ACC112 (cell line): ENCODE measurements at regions not wholly inside any gene's neighbourhood (a gene's known extent, or its start where the extent isn't known, plus 50 kb on each side); places are given as distances from the start of the nearest gene placed in this dataset.
"Not testable (repeated sequence)": the region's sequence is repeated elsewhere in the genome, so short reads cannot be mapped to it uniquely, and the experiment has no call there.

ENCODE experiments used
- H2AFZ ChIP-seq: fragments of 200-600 bp; sonication (generic); one replicate; pipeline ENCODE4 v1.6.0; 2017; ENCODE audit warnings: antibody characterized with exemption, low read length; ENCODE audit not compliant: unreplicated experiment
- H3K27ac ChIP-seq: fragments of 200-600 bp; sonication (generic); 2 replicates; pipeline ENCODE4 v1.5.1; 2014; ENCODE audit warnings: low read depth, mild to moderate bottlenecking, antibody characterized with exemption, low read length, moderate library complexity
- H3K27me3 ChIP-seq: fragments of 200-600 bp; sonication (generic); 2 replicates; pipeline ENCODE4 v1.6.1; 2014; ENCODE audit warnings: mild to moderate bottlenecking, antibody characterized with exemption, low read length, moderate library complexity, mixed read lengths; ENCODE audit not compliant: insufficient read depth
- H3K36me3 ChIP-seq: fragments of 200-600 bp; sonication (generic); 2 replicates; pipeline ENCODE4 v1.6.1; 2016; ENCODE audit warnings: mild to moderate bottlenecking, antibody characterized with exemption, low read length, moderate library complexity, mixed read lengths; ENCODE audit not compliant: insufficient read depth
- H3K4me1 ChIP-seq: fragments of 200-600 bp; sonication (generic); one replicate; pipeline ENCODE4 v1.6.1; 2016; ENCODE audit warnings: low read length, mixed read lengths; ENCODE audit not compliant: insufficient read depth, unreplicated experiment, control insufficient read depth
- H3K4me3 ChIP-seq: fragments of 200-600 bp; sonication (generic); 2 replicates; pipeline ENCODE4 v1.5.1; 2014; ENCODE audit warnings: mild to moderate bottlenecking, low read depth, low read length
- H3K79me2 ChIP-seq: fragments of 200-600 bp; sonication (generic); one replicate; pipeline ENCODE4 v1.6.0; 2016; ENCODE audit warnings: low read length; ENCODE audit not compliant: control insufficient read depth, unreplicated experiment, insufficient read depth

DNA sequence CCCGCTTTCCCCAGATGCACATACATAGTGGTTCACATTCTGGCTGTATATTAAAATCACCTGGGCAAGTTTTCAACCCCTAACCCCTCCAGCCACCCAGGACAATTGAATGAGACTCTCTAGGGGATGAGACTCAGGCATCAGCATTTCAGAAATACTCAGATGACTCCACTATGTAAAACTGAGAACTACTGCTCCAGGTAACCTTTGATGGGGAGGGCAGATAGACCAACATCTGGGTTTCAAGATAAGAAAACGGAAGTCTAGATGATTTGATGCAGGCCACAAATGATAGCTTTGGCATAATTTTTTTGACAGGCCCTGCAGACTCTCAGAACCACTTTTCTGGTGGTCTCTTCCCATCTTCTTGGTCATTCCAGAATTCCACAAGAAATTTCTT, 341.1 kb downstream of the EMP1 start:
- no peaks in the 10 kb centered on the region for H3K36me3 ChIP-seq
- H2AFZ ChIP-seq, result no peak overlapping the region
- no peaks in the 10 kb centered on the region for H3K79me2 ChIP-seq
- H3K4me1 ChIP-seq, result no peaks in the 10 kb centered on the region
- H3K27me3 ChIP-seq, result peaks cover 31% of the 10 kb centered on the region; the same call in 1 of the 2 replicates
- no peak overlapping the region for H3K27ac ChIP-seq
- H3K4me3 ChIP-seq, result no peak overlapping the region

GRCh38 chr12:13536219-13536910, 339.8 kb downstream of the EMP1 start:
- Histone ChIP-seq H3K27me3 (peaks cover 31% of the 10 kb centered on the region; the same call in 1 of the 2 replicates), H3K27ac (no peak overlapping the region), H3K4me3 (no peak overlapping the region)

DNA sequence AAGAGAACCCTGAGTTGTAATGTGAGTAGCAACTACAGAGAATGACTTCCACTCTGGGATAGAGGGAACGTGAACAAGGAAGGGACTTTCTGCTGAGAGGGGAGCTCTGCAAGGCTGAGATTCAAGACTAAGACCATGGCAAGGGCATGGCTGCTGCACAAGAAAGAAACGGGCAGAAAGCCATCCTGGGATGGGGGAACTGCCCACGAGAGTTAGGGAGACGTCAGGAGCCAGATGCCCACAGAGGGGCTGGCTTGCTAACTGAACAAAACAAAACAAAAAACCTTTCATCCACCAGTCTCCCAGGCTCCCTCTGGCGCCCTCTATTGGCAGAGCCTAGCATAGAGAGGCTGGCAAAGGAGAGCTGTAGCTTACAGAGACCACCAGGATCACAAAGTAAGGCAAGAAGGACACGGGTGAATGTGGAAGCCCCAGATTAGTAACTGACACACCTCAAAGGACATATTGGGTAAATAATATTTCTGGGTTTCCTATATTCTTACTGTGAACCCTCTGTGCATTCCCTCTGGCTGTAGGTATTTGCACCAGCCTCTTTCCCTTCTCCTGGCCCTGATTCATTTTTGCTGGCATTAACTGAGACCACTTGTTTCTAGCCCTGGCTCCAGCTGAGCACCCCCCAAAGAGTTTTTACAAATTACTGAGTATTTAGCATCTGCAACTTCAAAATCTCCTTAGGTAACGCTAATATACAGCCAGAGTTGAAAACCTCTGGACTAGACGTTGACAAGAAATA, 338.3 kb downstream of the EMP1 start:
- peak overlapping the region; percentile 58 for H2AFZ ChIP-seq
- peak overlapping the region; percentile 42 for H3K4me3 ChIP-seq
- H3K27ac ChIP-seq, result no peak overlapping the region
- H3K79me2 ChIP-seq, result no peaks in the 10 kb centered on the region
- H3K4me1 ChIP-seq, result no peaks in the 10 kb centered on the region
- H3K36me3 ChIP-seq, result no peaks in the 10 kb centered on the region
- H3K27me3 ChIP-seq, result peaks cover 34% of the 10 kb centered on the region; the same call in 1 of the 2 replicates

More at GRCh38 chr12:13536219-13536910, 339.8 kb downstream of the EMP1 start:
- Histone ChIP-seq H2AFZ (no peak overlapping the region), H3K79me2 (no peaks in the 10 kb centered on the region), H3K4me1 (no peaks in the 10 kb centered on the region), H3K36me3 (no peaks in the 10 kb centered on the region)

DNA sequence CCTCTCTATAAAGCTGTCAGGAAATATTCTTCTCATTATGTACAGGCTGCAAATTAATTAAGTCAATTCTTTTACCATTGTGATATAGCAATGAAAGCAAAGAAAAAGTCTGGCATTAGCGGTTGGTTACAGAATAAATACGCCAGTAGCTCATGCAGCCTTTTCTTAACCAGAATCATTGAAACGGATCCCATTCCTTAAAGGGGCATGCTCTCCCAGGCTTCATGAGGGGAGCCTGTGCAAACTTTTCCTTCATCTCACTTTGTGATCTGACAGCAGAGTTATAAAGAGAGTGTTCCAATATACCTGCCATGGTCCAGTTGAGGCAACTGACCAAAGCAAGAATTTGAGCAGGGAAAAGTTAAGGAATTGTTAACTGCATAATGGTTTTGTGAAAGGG, 337.7 kb downstream of the EMP1 start:
- Histone ChIP-seq H3K27me3 (peaks cover 34% of the 10 kb centered on the region; the same call in 1 of the 2 replicates), H3K27ac (no peak overlapping the region), H3K4me1 (no peaks in the 10 kb centered on the region), H3K79me2 (no peaks in the 10 kb centered on the region), H3K4me3 (peak overlapping the region; percentile 42), H3K36me3 (no peaks in the 10 kb centered on the region), H2AFZ (peak overlapping the region; percentile 58)

DNA sequence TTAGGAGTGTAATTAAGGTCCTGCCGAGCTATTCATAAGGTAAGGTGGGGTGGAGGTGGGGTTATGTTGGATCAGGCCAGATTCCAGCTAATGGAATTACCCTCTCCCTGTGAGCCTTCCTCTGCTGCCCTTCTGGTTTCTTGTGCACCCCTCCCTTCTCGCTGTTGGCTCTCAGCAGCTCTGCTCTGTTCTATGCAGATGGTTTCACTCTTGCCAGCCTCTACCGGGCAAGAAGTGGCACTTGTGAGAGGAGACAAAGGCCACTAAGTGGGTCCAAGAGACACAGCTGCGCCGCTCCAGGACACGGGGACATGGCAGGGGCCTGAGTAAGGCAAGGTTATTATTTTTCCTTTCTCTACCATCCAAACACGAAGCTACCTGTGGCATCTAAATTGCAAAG, 334.4 kb downstream of the EMP1 start:
- H3K27me3 ChIP-seq, result peaks cover 21% of the 10 kb centered on the region; the same call in 1 of the 2 replicates
- no peaks in the 10 kb centered on the region for H3K36me3 ChIP-seq

GRCh38 chr12:13526185-13526921, 329.8 kb downstream of the EMP1 start:
- not testable (repeated sequence) for H2AFZ ChIP-seq, H3K36me3 ChIP-seq, H3K4me3 ChIP-seq

More for the DNA sequence above, 334.4 kb downstream of the EMP1 start:
- no peak overlapping the region for H3K4me3 ChIP-seq
- no peaks in the 10 kb centered on the region for H3K79me2 ChIP-seq
- no peak overlapping the region for H3K27ac ChIP-seq
- no peaks in the 10 kb centered on the region for H3K4me1 ChIP-seq
- no peak overlapping the region for H2AFZ ChIP-seq

DNA sequence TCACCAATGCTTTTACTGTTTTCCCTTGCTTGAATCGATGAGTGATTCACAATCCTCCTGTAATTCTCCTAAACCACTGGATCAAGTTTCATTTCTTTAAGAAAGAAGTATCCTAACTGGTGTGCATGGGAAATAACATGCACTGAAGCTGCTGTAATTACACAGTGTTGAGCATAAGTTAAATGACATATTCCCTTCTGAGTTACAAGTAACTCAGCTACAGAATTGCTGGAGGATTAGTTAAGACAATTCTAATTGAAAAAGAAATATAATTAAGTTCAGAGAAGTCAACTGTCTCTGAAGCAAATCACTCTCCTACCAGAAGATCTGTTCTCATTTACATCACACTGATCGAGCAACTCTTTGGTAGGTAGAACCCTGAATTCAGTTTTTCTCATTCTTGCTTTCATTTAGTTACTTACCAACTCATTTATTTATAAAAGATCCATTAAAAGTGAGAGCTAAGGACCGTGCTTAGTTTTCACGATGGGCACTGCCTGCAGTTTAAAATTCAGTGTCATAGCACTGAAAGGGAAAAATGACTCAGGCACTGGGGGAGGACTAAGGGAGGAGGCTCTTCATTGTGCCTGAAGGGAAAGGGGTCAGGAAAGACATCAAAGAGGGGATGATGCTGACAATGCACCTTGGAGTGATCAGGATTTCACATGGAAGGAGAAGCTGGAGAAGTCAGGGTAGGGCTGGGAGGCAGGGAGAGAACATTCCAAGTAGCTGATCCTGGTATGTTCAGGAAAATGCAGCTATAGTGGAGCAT, 327.2 kb downstream of the EMP1 start:
- H2AFZ ChIP-seq, result no peak overlapping the region
- no peak overlapping the region for H3K4me3 ChIP-seq
- H3K27ac ChIP-seq, result no peak overlapping the region
- H3K4me1 ChIP-seq, result no peaks in the 10 kb centered on the region
- H3K36me3 ChIP-seq, result no peaks in the 10 kb centered on the region
- no peaks in the 10 kb centered on the region for H3K27me3 ChIP-seq
- no peaks in the 10 kb centered on the region for H3K79me2 ChIP-seq

More at GRCh38 chr12:13526185-13526921, 329.8 kb downstream of the EMP1 start:
- not testable (repeated sequence) for H3K79me2 ChIP-seq, H3K27ac ChIP-seq, H3K4me1 ChIP-seq, H3K27me3 ChIP-seq

DNA sequence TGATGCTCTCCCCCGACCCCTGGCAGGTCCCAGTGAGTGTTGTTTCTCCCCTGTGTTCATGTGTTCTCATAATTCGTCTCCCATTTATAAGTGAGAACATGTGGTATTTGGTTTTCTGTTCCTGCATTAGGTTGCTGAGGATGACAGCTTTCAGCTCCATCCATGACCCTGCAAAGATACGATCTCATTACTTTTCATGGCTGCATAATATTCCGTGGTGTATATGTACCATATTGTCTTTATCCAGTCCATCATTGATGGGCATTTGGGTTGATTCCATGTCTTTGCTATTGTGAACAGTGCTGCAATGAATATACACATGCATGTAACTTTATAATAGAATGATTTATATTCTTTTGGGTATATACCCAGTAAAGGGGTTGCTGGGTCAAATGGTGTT, 321.5 kb downstream of the EMP1 start:
- not testable (repeated sequence) for H3K27me3 ChIP-seq, H3K4me3 ChIP-seq, H3K36me3 ChIP-seq, H3K79me2 ChIP-seq, H3K27ac ChIP-seq, H3K4me1 ChIP-seq, H2AFZ ChIP-seq

DNA sequence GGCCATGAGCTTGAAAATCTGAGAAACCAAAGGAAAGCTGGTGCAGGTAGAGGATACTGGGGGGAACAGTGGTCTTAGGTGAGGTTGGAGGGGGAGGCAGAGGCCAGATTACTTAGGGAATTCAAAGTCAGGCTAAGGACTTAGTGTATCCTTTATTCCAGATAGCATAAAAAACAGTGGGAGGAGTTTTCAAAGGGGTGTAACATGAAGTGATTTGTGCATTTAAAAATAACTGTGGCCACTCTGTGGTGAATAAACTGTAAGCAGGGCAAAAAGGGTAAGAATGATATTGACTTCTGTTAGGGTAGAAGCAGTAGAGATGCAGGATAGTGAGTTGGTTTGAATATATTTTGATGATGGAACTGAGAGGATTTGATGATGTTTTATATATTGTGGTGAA, 313.2 kb downstream of the EMP1 start:
- 0 out of 2 replicates have a peak, but pooled peaks cover 21% of the 10 kb centered on the region for H3K27me3 ChIP-seq

DNA sequence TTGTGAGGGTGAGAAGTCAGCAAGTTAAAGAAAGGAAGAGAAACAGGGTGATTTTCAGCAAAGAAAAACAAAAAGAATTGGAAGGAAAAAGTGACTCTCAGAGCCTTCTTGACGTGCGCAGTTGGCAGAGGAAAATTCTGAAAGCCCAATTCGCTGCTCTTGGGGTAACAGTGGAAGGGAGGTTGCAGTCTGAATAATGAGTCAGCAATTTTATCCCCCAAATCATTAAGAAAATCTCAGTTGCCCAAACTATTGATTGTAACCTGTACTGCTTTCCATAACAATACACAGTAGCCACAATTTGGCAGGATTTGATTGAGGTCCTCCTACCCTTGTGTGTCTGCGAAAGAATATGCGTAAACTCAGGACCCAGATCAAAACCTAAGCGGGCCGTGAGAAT, 309.1 kb downstream of the EMP1 start:
- H3K27ac ChIP-seq, result no peak overlapping the region

More for the DNA sequence above, 313.2 kb downstream of the EMP1 start:
- Histone ChIP-seq H2AFZ (no peak overlapping the region), H3K79me2 (no peaks in the 10 kb centered on the region), H3K27ac (no peak overlapping the region), H3K36me3 (no peaks in the 10 kb centered on the region), H3K4me3 (no peak overlapping the region), H3K4me1 (no peaks in the 10 kb centered on the region)

More for the DNA sequence above, 309.1 kb downstream of the EMP1 start:
- 0 out of 2 replicates have a peak, but pooled peaks cover 11% of the 10 kb centered on the region for H3K27me3 ChIP-seq
- no peak overlapping the region for H2AFZ ChIP-seq
- H3K79me2 ChIP-seq, result no peaks in the 10 kb centered on the region
- H3K4me3 ChIP-seq, result no peak overlapping the region
- H3K36me3 ChIP-seq, result no peaks in the 10 kb centered on the region
- H3K4me1 ChIP-seq, result no peaks in the 10 kb centered on the region
